Cardiac fibroblast (primary cell): ENCODE measurements at regions not wholly inside any gene's neighbourhood (a gene's known extent, or its start where the extent isn't known, plus 50 kb on each side); places are given as distances from the start of the nearest gene placed in this dataset.
"Not testable (repeated sequence)": the region's sequence is repeated elsewhere in the genome, so short reads cannot be mapped to it uniquely, and the experiment has no call there.

Experiments
- DNase-seq, 2 donors: peaks; one replicate each; pipeline versions ENCODE4 v3.0.0 to v3.0.0-alpha.2; 2010; ENCODE audit warnings: low read depth in 2 of 2
- H3K4me3 ChIP-seq, 2 donors: replicated peaks in 1 of 2; 1 replicate in 1 of 2; 2 replicates in 1 of 2; pipeline ENCODE4 v1.5.1; 2011; ENCODE audit warnings: low read depth in 2 of 2, low read length in 2 of 2, mild to moderate bottlenecking in 2 of 2, moderate library complexity in 1 of 2
- TF ChIP-seq, protein P1 (sequence below): IDR thresholded peaks from one replicate; pipeline ENCODE4 v1.5.1; 2011; ENCODE audit warnings: low read depth, mild to moderate bottlenecking, low read length, inconsistent platforms

DNA sequence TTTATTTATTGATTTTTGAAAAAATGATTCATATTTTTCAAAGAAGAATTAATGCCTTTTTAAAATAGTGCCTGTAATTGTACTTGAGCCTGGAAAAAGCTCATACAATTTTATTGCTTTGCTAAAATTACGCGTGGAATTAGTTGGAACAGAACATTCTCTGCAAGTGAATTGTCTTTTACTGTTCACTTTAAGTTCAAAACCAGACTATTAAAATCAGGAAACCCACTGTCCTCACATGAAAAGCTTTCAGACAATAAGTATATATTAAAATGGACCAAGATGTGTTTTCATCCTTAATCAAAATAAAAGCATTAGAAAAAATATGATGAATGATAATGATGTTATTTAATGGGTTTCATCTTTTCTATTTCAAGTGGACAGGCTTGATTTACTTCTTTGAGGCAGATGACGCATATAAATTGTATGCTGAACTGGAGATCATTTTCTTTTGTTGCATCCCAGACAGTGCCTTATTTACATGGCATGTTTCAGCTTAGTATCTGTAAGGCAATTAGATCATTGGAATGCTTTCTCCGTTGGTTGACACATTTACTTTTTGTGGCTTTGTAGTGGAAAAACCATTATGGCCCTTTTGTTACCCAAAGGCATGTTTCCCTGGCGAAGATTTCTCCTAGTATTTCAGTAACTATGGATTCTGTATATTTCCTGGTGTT, 299.0 kb upstream of the MAGEC2 start:
- TF ChIP-seq, protein P1, sequence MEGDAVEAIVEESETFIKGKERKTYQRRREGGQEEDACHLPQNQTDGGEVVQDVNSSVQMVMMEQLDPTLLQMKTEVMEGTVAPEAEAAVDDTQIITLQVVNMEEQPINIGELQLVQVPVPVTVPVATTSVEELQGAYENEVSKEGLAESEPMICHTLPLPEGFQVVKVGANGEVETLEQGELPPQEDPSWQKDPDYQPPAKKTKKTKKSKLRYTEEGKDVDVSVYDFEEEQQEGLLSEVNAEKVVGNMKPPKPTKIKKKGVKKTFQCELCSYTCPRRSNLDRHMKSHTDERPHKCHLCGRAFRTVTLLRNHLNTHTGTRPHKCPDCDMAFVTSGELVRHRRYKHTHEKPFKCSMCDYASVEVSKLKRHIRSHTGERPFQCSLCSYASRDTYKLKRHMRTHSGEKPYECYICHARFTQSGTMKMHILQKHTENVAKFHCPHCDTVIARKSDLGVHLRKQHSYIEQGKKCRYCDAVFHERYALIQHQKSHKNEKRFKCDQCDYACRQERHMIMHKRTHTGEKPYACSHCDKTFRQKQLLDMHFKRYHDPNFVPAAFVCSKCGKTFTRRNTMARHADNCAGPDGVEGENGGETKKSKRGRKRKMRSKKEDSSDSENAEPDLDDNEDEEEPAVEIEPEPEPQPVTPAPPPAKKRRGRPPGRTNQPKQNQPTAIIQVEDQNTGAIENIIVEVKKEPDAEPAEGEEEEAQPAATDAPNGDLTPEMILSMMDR: no peak
- no peak overlapping the region for H3K4me3 ChIP-seq
- DNase-seq: no peak

DNA sequence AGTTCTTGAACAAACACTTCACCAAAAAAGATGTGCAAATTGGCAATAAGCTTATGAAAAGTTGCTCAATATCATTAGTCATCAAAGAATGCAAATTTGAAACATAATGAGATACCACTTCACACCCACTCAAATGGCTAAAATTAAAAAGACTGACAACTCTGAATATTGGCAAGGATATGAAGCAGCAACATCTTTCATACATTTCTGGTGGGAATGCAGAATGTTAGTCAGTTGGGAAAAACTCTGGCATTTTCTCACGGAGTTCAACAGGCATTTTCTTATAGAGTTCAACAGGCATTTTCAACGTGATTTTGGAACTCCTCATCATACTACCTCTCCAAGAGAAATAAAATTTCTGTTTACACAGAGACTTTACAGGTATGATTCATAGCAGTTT, 297.4 kb upstream of the MAGEC2 start:
- DNase-seq: no peak
- no peak overlapping the region for H3K4me3 ChIP-seq
- TF ChIP-seq, protein P1: no peak

DNA sequence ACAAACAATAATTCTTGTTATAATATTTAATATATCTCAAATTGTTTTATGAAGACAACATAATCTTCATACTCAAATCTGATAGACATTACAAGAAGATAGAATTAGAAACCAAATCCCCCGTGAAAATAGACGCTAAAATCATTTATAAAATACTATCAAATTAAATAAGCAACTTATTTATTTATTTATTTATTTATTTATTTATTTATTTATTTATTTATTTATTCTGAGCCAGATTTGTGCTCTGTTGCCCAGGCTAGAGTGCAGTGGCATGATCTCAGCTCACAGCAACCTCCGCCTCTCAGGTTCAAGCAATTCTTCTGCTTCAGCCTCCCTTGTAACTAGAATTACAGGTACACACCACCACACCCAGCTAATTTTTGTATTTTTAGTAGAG, 294.9 kb upstream of the MAGEC2 start:
- TF ChIP-seq, protein P1: no peak
- no peak overlapping the region for H3K4me3 ChIP-seq
- DNase-seq: no peak

DNA sequence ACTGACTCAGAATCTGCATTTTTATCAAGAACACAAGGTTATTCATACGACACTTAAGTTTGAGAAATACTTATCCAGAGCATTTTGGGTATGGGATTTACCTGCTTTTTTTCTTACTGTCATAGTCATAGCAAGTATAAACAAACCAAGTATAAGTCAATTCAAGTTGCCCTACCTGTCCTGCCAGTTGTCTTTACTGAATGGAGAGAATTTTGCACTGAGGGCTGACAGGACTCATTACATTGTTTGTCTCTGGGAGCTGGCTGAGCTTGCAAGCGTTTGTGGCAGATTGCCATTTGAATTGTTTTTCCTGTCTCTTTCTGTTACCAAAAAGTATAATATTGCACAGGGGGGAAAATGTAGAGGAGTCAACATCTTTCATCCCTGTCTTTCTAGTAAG, 278.9 kb upstream of the MAGEC2 start:
- TF ChIP-seq, protein P1: no peak
- DNase-seq: no peak
- H3K4me3 ChIP-seq: no peak overlapping the region

DNA sequence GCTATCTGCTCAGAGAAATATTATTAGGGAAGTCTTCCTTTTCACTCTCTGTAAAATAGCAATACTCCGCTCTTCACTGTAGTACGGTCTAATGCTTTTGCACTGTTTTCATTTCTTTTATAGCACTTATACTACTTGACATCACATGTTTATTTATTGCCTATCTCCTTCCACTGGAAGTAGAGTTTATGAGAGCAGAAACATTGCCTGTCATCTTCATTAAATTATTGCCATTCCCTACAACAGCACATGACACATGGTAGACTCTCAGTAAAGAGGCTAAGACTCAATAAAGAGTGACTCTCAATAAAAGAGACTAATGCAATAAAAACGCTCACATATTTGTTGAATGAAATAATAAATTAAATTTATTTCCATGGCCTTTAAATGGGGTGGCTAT, 241.3 kb upstream of the MAGEC2 start:
- no peak for DNase-seq
- H3K4me3 ChIP-seq: no peak overlapping the region
- TF ChIP-seq, protein P1: no peak

DNA sequence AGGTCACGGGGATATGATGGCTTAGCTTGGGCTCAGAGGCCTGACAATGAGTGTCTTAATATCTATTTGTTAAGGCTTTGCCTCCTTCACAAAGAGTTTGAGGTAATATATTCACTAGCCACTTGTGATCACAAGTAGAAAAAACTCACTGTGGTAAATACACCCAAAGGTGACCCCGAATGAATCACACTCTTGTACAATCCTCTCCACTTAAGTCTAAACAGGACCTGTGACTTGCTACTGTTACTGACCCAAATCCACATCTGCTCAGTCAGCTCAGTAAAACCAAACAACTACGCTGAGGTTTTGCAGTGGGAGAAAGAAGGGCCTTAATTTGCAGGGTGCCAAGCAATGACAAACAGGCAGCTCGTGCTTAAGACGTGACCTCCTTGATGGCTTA, 223.8 kb upstream of the MAGEC2 start:
- TF ChIP-seq, protein P1: no peak
- DNase-seq: no peak
- no peak overlapping the region for H3K4me3 ChIP-seq

DNA sequence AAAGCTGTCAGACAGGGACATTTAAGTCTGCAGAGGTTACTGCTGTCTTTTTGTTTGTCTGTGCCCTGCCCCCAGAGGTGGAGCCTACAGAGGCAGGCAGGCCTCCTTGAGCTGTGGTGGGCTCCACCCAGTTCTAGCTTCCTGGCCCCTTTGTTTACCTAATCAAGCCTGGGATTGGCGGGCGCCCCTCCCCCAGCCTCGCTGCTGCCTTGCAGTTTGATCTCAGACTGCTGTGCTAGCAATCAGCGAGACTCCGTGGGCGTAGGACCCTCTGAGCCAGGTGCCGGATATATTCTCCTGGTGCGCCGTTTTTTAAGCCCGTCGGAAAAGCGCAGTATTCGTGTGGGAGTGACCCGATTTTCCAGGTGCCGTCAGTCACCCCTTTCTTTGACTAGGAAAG, 185.9 kb upstream of the MAGEC2 start:
- H3K4me3 ChIP-seq, DNase-seq: not testable (repeated sequence)
